ENCODE measurements at regions not wholly inside any gene's neighbourhood (a gene's known extent, or its start where the extent isn't known, plus 50 kb on each side); places are given as distances from the start of the nearest gene placed in this dataset.

DNA sequence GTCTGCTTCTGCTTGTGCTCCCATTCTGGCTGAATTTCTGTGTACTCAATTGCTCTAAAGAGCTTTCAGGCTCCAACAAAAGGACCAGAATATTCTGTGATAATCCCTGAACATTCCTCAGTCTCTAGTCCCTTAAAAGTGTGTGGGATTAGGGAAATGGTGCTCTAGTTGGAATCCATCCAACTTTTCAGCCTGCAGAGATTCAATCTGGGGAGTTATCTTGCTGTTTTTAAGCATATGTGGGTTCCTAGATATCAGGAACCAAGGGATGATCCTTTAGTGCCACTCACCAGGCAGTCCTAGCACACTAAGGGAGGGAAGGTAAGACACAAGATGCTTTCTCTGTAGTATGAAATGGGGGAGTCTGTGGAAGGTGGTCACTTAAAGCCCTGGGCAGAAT lies 140.3 kb upstream of the SLC1A4 start:
- no peak overlapping the region for H2BK15ac ChIP-seq (ENCODE audit: low read length)
- H3K23me2 ChIP-seq (ENCODE audit: low read depth, low read length), result no peaks in the 10 kb centered on the region
- no peak overlapping the region for H3K4me2 ChIP-seq (ENCODE audit: insufficient read depth in 1 of 2, low read depth in 2 of 2, low read length in 2 of 2)
- no peak overlapping the region for H3K4me3 ChIP-seq (ENCODE audit: extremely low read depth in 1 of 4, insufficient read depth in 2 of 4, low read depth in 3 of 4, low read length in 4 of 4)
- H3K56ac ChIP-seq (replicated peaks; ENCODE audit: insufficient read length, low read depth, low read length), result no peak overlapping the region
- no peak overlapping the region for H3K4ac ChIP-seq (replicated peaks; ENCODE audit: insufficient read length, low read depth, low read length)
- no peaks in the 10 kb centered on the region for H3K79me1 ChIP-seq (ENCODE audit: low read depth, low read length)
- H4K8ac ChIP-seq (ENCODE audit: extremely low read depth, insufficient read depth, low read length), result no peak overlapping the region
- H3K23ac ChIP-seq (ENCODE audit: insufficient read length), result no peak overlapping the region
- H2BK20ac ChIP-seq (ENCODE audit: low read length), result no peak overlapping the region
- no peaks in the 10 kb centered on the region for H3K9me3 ChIP-seq (ENCODE audit: insufficient read depth in 2 of 2, low read depth in 1 of 2, low read length in 1 of 2)
- H3K14ac ChIP-seq (ENCODE audit: insufficient read length), result no peak overlapping the region
- CTCF ChIA-PET (ENCODE audit: partially characterized antibody), result interaction anchor here (0.7 to 2.3 kb wide), 10 partner anchors 9 to 266 kb away, joined by 3 to 25 read pairs (median 3); no protein-coding TSS in a partner anchor
- H3K36me3 ChIP-seq (ENCODE audit: control insufficient read depth in 2 of 4, insufficient read depth in 4 of 4, low read length in 3 of 4), result no peaks in the 10 kb centered on the region
- no peak overlapping the region for H4K91ac ChIP-seq (replicated peaks; ENCODE audit: insufficient read length, low read length)
- POLR2A ChIA-PET (ENCODE audit: partially characterized antibody), result interaction anchor here (1.4 kb wide), 1 partner anchor 11 kb away, joined by 3 read pairs; no protein-coding TSS in a partner anchor
- FAIRE-seq, result no peak
- H3K27me3 ChIP-seq (replicated peaks in 1 of 4; ENCODE audit: control insufficient read depth in 3 of 4, extremely low read depth in 1 of 4, insufficient read depth in 3 of 4, low read length in 3 of 4), result peaks cover 0 to 2% (median 0%) of the 10 kb centered on the region in 4 experiments; a peak in 1 of 7 replicates
- no peak overlapping the region for H2BK120ac ChIP-seq (replicated peaks; ENCODE audit: low read depth, low read length)
- H2AK5ac ChIP-seq (ENCODE audit: low read depth, low read length), result no peak overlapping the region
- no peak overlapping the region for H3K18ac ChIP-seq (ENCODE audit: extremely low read depth, low read length)
- no peak overlapping the region for H4K5ac ChIP-seq (ENCODE audit: insufficient read length, low read depth, low read length)
- peaks cover 0 to 4% (median 1%) of the 10 kb centered on the region in 4 experiments; a peak in 1 of 7 replicates for H3K4me1 ChIP-seq (replicated peaks in 1 of 4; ENCODE audit: control insufficient read depth in 3 of 4, insufficient read depth in 4 of 4, low read length in 3 of 4)
- no peak overlapping the region for H2BK12ac ChIP-seq (ENCODE audit: low read depth, low read length)
- no peak overlapping the region for H2BK5ac ChIP-seq (ENCODE audit: low read depth, low read length)
- H3K79me2 ChIP-seq (ENCODE audit: control insufficient read depth in 1 of 2, insufficient read depth in 2 of 2, low read length in 2 of 2), result no peaks in the 10 kb centered on the region
- DNase-seq (ENCODE audit: low read depth in 1 of 2, low spot score in 2 of 2), result no peak
- H3K9ac ChIP-seq (replicated peaks in 1 of 4; ENCODE audit: extremely low read depth in 1 of 4, low read depth in 3 of 4, low read length in 3 of 4), result no peak overlapping the region
- no peak overlapping the region for H3K27ac ChIP-seq (ENCODE audit: low read depth, low read length)
- H4K20me1 ChIP-seq (replicated peaks in 1 of 2; ENCODE audit: control insufficient read depth in 1 of 2, insufficient read depth in 2 of 2, low read length in 2 of 2), result no peaks in the 10 kb centered on the region
- H2AFZ ChIP-seq (ENCODE audit: low read length), result no peak overlapping the region
- TF ChIP-seq HDAC6 (IDR thresholded peaks at IDR 0.05; ENCODE audit: low read depth, low read length) (no peak), BACH1 (IDR thresholded peaks at IDR 0.05; ENCODE audit: low read length) (no peak), TAF1 (IDR thresholded peaks at IDR 0.05; ENCODE audit: low read depth, low read length) (no peak), CBX5 (IDR thresholded peaks at IDR 0.05; ENCODE audit: low read depth, low read length) (no peak), SIN3A (conservative IDR thresholded peaks at IDR 0.05 in 1 of 2, IDR thresholded peaks at IDR 0.05 in 1 of 2; ENCODE audit: low read depth in 1 of 2, low read length in 2 of 2) (no peak), BCL11A (IDR thresholded peaks at IDR 0.05; ENCODE audit: low read depth in 2 of 2, low read length in 2 of 2) (no peak), CREB1 (IDR thresholded peaks at IDR 0.05) (no peak), FOSL1 (IDR thresholded peaks at IDR 0.05; ENCODE audit: insufficient read depth, low read depth, low read length) (no peak), TEAD4 (IDR thresholded peaks at IDR 0.05; ENCODE audit: low read depth, low read length) (no peak), KDM1A (IDR thresholded peaks at IDR 0.05; ENCODE audit: borderline replicate concordance, low read length) (no peak)
- TF ChIP-seq, protein P1, sequence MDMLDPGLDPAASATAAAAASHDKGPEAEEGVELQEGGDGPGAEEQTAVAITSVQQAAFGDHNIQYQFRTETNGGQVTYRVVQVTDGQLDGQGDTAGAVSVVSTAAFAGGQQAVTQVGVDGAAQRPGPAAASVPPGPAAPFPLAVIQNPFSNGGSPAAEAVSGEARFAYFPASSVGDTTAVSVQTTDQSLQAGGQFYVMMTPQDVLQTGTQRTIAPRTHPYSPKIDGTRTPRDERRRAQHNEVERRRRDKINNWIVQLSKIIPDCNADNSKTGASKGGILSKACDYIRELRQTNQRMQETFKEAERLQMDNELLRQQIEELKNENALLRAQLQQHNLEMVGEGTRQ (IDR thresholded peaks at IDR 0.05; ENCODE audit: low read length), result no peak
- TF ChIP-seq, protein P2, sequence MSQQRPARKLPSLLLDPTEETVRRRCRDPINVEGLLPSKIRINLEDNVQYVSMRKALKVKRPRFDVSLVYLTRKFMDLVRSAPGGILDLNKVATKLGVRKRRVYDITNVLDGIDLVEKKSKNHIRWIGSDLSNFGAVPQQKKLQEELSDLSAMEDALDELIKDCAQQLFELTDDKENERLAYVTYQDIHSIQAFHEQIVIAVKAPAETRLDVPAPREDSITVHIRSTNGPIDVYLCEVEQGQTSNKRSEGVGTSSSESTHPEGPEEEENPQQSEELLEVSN (IDR thresholded peaks at IDR 0.05), result no peak

Data from H1 (cell line).